Brain microvascular endothelial cell (primary cell): ENCODE measurements at regions not wholly inside any gene's neighbourhood (a gene's known extent, or its start where the extent isn't known, plus 50 kb on each side); places are given as distances from the start of the nearest gene placed in this dataset.
A peak's percentile ranks its signal among the peaks of the same experiment; 100 is the strongest.

ENCODE experiments used
- DNase-seq: peaks from one replicate; pipeline ENCODE4 v3.0.0-alpha.2; 2020
- H3K27ac ChIP-seq: fragments of 250-450 bp; sonication (Bioruptor Pico); 2 replicates; pipeline ENCODE4 v1.5.1; 2020; ENCODE audit warnings: mild to moderate bottlenecking, moderate library complexity
- H3K27me3 ChIP-seq: fragments of 250-450 bp; sonication (Bioruptor Pico); replicated peaks from 2 replicates; pipeline ENCODE4 v1.5.1; 2020; ENCODE audit warnings: mild to moderate bottlenecking
- H3K36me3 ChIP-seq: fragments of 250-450 bp; sonication (Bioruptor Pico); replicated peaks from 2 replicates; pipeline ENCODE4 v1.5.1; 2020; ENCODE audit warnings: mild to moderate bottlenecking
- H3K4me3 ChIP-seq: 2 replicates; pipeline ENCODE4 v1.5.1; 2011; ENCODE audit warnings: low read depth, mild to moderate bottlenecking, control low read depth, low read length, moderate library complexity
- in situ Hi-C: cut with HindIII; loops from 2 replicates; pipeline ENCODE4 v1.10.0; 2017; ENCODE audit warnings: low sequenced_read_pairs, low pct_ligation_motif_present
- TF ChIP-seq, protein P1 (sequence below): IDR thresholded peaks from 2 replicates; pipeline ENCODE4 v1.5.1; 2011; ENCODE audit warnings: low read depth, mild to moderate bottlenecking, moderate library complexity, low read length, control low read depth, inconsistent platforms; ENCODE audit errors: missing control alignments

DNA sequence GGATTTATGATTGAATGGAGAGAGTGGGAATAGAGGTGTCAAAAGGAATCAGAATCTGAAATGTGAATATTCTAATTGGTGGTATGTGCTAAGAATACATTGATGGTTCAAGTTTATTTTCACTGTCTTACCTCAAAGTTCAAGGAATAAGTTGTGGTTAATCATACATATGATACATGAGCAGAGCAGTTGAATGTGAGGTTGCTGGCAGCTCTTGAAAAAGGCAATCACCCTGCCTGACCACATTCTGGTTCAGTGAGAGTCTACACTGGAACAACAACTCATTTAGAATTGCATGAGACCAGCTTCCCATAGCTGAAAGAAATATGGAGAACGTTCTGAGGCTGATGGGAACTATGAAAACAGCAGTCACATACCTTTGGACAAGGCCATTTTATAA, 68.3 kb upstream of the ARHGAP29 start:
- H3K36me3 ChIP-seq, result no peaks in the 10 kb centered on the region
- in situ Hi-C loops, result no loop called here
- no peaks in the 10 kb centered on the region for H3K27me3 ChIP-seq
- peak overlapping the region; percentile 67 for H3K27ac ChIP-seq
- TF ChIP-seq, protein P1, sequence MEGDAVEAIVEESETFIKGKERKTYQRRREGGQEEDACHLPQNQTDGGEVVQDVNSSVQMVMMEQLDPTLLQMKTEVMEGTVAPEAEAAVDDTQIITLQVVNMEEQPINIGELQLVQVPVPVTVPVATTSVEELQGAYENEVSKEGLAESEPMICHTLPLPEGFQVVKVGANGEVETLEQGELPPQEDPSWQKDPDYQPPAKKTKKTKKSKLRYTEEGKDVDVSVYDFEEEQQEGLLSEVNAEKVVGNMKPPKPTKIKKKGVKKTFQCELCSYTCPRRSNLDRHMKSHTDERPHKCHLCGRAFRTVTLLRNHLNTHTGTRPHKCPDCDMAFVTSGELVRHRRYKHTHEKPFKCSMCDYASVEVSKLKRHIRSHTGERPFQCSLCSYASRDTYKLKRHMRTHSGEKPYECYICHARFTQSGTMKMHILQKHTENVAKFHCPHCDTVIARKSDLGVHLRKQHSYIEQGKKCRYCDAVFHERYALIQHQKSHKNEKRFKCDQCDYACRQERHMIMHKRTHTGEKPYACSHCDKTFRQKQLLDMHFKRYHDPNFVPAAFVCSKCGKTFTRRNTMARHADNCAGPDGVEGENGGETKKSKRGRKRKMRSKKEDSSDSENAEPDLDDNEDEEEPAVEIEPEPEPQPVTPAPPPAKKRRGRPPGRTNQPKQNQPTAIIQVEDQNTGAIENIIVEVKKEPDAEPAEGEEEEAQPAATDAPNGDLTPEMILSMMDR, result no peak
- DNase-seq, result peak; percentile 85
- no peak overlapping the region for H3K4me3 ChIP-seq

DNA sequence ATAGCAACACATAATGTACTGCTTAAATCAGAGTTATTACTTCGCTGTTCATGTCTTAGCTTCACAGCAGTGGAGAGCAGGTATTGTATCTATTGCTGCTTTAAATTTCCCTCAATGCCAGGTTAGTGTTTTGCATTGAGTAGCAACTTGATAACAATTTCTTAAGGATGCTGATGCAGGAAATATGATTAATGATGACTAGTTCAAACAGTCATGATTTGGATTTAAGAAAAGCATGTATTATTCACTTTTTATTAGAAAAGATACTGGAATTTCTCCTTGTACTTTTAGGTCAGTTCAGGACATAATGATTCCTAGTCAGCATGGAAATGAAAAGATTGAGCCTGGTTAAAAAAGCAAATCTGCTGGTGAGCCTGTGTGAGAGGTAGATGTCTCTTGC, 67.2 kb upstream of the ARHGAP29 start:
- Histone ChIP-seq H3K4me3 (no peak overlapping the region), H3K36me3 (no peaks in the 10 kb centered on the region), H3K27ac (peak overlapping the region; percentile 56), H3K27me3 (no peaks in the 10 kb centered on the region)
- in situ Hi-C loops, result no loop called here
- no peak for DNase-seq
- TF ChIP-seq, protein P1, result no peak

DNA sequence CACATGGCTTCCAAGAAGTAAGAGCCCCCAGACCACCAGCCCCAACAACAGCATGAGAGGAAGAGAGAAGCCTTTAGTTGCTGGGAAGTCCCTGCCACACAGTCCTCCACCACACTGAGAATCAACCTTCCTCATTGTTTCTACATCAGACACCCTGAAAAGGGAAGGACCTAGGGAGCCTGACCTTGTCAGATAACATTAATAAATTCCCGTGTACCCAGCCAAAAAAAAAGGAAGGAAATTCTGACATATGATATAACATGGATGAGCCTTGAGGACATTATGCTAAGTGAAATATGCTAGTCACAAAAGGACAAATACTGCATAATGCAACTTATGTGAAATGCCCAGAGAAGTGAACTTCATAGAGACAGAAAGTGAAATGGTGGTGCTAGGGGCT, 65.6 kb upstream of the ARHGAP29 start:
- TF ChIP-seq, protein P1, result no peak
- no peaks in the 10 kb centered on the region for H3K36me3 ChIP-seq

DNA sequence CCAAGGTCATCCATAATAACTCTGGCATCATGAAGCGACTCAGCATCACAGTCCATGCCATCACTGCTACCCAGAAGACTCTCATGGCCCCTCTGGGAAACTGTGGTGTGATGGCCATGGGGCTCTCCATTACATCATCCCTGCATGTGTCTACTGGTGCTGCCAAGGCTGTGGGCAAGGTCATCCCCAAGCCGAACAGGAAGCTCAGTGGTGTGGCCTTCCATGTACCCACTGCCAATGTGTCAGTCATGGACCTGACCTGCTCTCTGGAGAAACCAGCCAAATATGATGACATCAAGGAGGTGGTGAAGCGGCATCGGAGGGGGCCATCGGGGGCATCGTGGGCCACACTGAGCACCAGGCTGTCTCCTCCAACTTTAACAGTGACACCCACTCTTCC, 65.1 kb upstream of the ARHGAP29 start:
- TF ChIP-seq, protein P1, result no peak
- Histone ChIP-seq H3K36me3 (no peaks in the 10 kb centered on the region), H3K4me3 (no peak overlapping the region), H3K27me3 (no peaks in the 10 kb centered on the region), H3K27ac (no peak overlapping the region)
- in situ Hi-C loops, result no loop called here
- no peak for DNase-seq

More for the DNA sequence above, 65.6 kb upstream of the ARHGAP29 start:
- Histone ChIP-seq H3K27ac (no peak overlapping the region), H3K4me3 (no peak overlapping the region), H3K27me3 (no peaks in the 10 kb centered on the region)
- no peak for DNase-seq
- in situ Hi-C loops, result no loop called here

DNA sequence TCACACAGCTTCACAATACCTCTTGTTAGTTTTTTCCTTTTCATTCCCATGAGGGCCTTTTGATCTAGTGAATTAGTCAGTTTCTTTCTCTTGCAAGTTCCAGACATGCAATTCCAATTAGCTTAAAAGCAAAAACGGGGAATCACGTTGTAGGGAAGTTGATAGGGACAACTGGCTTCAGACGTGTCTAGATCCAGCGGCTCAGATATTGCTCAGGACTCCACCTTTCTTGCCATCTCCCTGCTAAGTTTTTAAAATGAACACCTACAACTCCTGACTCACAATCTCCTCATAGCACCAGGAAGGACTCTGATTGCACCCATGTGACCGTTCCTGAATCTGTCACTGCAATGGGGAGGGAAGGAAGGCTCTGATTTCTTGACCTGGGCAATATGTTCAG, 63.8 kb upstream of the ARHGAP29 start:
- no peak overlapping the region for H3K27ac ChIP-seq

DNA sequence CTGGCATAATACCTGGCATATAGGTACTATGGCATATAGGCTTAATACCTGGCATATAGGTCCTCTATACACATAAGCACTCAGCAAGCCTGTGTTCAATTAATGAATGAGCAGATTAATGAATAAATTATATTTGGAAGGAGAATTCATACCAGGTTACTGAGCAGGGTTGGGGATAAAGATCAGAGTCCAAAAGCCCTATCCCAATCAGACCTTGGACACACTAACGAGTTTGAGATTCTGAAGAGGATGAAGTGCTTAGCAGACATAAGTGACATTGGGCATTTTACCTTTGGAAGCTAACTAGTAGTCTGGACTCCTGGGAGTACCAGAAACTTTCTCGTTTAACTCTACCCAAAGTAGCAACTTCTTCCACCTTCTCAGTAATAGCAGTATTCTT, 63.3 kb upstream of the ARHGAP29 start:
- DNase-seq, result no peak
- no peaks in the 10 kb centered on the region for H3K36me3 ChIP-seq
- peak overlapping the region; percentile 37 for H3K27ac ChIP-seq
- H3K27me3 ChIP-seq, result no peaks in the 10 kb centered on the region
- in situ Hi-C loops, result no loop called here
- no peak overlapping the region for H3K4me3 ChIP-seq
- TF ChIP-seq, protein P1, result no peak

More for the DNA sequence above, 63.8 kb upstream of the ARHGAP29 start:
- DNase-seq, result no peak
- TF ChIP-seq, protein P1, result no peak
- H3K4me3 ChIP-seq, result no peak overlapping the region
- H3K27me3 ChIP-seq, result no peaks in the 10 kb centered on the region
- no peaks in the 10 kb centered on the region for H3K36me3 ChIP-seq
- in situ Hi-C loops, result no loop called here
